ENCODE measurements at regions not wholly inside any gene's neighbourhood (a gene's known extent, or its start where the extent isn't known, plus 50 kb on each side); places are given as distances from the start of the nearest gene placed in this dataset.

DNA sequence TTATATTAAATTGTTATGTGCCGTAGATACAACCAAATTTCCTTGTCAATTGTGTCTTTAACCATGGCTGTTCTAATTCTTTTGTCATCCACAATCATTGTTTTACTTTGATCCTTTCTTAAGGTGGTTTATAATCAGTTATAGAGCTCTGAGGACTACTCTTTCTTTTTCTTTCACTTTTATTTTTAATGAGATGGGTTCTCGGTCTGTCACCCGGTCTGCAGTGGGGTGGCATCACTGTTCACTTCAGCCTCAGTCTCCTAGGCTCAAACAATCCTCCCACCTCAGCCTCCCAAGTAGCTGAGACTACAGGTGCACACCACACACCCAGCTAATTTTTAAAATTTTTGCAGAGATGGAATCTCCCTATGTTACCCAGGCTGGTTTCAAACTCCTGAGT lies 74.2 kb downstream of the ANXA2R start:
- TF ChIP-seq, protein P1, sequence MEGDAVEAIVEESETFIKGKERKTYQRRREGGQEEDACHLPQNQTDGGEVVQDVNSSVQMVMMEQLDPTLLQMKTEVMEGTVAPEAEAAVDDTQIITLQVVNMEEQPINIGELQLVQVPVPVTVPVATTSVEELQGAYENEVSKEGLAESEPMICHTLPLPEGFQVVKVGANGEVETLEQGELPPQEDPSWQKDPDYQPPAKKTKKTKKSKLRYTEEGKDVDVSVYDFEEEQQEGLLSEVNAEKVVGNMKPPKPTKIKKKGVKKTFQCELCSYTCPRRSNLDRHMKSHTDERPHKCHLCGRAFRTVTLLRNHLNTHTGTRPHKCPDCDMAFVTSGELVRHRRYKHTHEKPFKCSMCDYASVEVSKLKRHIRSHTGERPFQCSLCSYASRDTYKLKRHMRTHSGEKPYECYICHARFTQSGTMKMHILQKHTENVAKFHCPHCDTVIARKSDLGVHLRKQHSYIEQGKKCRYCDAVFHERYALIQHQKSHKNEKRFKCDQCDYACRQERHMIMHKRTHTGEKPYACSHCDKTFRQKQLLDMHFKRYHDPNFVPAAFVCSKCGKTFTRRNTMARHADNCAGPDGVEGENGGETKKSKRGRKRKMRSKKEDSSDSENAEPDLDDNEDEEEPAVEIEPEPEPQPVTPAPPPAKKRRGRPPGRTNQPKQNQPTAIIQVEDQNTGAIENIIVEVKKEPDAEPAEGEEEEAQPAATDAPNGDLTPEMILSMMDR (IDR thresholded peaks at IDR 0.05), result no peak
- TF ChIP-seq POLR2A (IDR thresholded peaks at IDR 0.05), result no peak

Measured in right lobe of liver (tissue), 4 donors.